GM12874 (cell line): ENCODE measurements at regions not wholly inside any gene's neighbourhood (a gene's known extent, or its start where the extent isn't known, plus 50 kb on each side); places are given as distances from the start of the nearest gene placed in this dataset.

Source experiments
- CTCF ChIP-seq: IDR thresholded peaks from 2 replicates; pipeline ENCODE4 v1.5.1; 2011; ENCODE audit warnings: low read depth, mild to moderate bottlenecking, control low read depth, low read length, moderate library complexity; ENCODE audit not compliant: insufficient read depth

- TF ChIP-seq CTCF: no peak
Measured at GRCh38 chr6:21738180-21739094, 144.9 kb downstream of the SOX4 start.

DNA sequence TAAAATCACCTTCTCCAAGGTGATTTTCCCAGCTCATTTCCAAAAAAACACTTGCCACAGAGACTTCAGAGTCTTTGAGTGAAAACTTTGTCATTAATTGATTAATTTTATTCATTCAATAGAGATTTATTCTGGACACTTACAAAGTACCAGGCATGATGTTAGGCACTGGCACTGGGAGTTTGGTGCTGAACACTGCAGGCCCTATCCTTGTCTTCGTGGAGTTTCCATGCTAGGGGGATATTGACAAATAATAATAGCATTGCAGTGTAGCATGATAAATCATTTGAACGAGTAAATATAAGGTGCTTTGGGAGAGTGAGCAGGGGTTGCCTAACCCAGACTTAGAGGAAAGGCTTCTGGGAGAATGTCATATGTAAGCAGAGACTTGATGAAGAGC is 145.7 kb downstream of the SOX4 start:
- no peak for TF ChIP-seq CTCF

DNA sequence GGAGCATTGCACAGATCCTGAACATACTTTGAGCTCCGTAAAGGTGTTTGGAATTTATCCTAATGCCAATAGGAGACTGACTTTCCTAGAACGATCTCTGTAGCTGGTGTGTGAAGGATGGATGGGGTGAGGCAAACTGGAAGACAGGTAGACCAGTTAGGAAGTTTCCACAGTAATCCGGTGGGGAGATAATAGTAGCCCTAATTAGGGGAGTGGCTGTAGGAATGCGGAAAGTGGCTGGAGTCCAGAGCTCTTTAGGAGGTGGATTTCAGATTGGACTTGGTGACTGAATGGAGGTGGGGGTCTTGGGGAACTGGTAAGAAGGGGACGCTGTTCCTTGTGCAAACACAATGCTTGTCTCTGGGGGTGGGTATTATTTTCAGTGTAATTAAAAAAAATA is 146.3 kb downstream of the SOX4 start:
- no peak for TF ChIP-seq CTCF

DNA sequence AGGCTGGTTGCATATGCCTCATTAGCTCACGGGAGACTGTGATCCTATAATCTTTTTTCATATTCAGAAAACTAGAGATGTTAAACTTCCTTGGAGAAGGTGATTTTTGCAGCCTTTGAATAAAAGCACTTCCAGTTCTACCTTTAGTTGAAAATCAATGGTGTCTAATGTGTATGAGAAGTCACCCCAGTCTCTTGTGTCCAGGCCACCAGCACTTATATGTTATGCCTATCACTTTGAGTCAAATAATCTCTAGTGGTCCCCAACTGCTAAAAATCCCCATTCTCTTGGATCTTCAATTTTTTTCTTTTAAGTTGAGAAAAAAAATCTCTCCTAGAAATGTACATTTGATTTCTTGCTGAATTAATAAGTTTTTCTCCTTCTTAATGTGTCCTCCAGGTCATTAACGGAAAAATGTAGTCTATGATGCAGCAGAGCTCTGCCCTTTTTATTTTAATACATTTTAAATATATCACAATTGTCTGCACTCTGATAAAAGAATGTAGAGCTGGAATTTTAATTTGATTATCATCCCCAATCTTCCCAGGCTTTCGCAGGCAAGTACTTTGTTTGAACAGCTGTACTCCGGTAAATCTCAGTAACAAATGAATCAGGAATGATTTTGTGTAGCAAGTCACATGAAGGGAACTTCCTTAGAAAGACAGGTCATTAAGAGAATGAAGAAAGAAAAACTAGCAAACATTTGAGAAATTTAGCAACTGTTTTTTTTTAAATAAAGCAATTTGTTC is 147.0 kb downstream of the SOX4 start:
- TF ChIP-seq CTCF: no peak

DNA sequence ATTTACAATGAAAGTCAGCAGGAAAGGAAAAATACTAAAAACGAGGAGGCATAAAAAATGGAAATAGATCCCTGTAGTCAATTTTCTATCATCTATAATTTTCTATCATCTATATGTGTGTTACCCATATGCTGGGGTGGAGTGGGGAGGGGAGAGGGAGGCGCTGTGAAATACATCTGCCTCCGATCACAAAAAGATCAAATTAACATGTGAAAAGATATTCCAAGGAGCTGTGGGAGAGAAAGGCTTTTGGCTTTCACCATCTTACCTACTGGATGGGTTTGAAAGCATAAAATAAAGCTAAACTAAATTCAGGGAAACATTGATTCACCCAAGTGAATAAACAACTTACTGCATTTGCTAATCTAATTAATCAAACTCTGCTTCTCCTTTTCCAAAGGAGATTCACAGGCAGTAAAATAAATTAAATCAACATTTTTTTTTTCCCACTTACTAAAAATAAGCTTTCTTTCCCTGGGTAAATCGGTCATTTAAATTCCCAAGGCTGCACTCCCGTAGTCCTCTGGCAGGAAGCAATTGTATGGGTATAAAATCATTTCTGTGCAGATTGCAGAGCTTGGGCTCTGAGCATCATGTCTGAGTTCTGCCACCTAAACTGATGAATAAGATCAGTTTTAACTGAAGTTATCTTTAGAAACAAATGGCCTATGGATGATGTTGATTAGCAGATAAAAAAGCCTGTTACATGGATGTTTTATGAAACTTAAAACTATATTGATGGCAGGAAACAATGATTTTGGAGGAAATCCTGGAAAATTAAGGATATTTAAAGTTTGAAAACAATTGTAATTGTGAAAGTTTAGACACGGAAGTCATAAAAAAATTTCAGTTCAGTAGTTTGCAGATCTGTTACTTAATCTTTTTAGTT is 147.9 kb downstream of the SOX4 start:
- TF ChIP-seq CTCF: no peak

DNA sequence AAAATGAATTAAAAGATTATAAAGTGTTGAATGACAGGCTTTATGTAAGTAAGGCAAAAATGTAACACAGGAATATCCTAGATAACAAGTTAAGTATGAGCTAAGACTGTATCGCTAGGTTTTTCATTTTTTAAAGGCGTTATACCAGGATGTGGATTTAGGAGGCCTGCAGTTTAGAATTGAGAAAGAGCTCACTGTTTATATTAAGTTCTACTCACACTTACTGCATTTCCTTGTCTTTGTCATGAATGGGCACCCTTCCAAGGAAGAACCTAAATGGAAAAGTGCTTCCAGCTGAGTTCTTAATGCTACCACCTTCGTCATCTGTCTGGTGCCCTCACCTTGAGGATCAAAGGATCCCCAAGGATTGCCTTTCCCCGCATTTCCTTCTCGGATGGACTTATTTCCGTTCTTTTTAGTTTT is 148.7 kb downstream of the SOX4 start:
- TF ChIP-seq CTCF: no peak

DNA sequence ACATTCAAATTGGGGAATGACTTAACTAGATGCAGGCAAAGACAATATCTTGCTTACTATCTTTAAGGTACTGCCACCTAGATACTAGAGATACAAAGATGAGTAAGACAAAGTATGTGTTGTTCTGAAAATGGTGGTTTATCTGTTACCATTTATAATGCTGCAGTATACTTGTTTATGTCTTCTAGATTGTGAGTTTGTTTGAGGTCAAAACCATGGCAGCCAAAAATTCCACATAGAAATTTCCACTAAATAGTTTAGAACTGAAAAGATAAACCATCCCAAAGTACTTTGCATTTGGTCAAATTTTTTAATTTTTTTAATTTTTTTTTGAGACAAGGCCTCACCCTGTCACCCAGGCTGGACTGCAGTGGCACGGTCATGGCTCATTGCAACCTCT is 150.8 kb downstream of the SOX4 start:
- TF ChIP-seq CTCF: no peak
